Thymus (tissue), 11 donors: ENCODE measurements at regions not wholly inside any gene's neighbourhood (a gene's known extent, or its start where the extent isn't known, plus 50 kb on each side); places are given as distances from the start of the nearest gene placed in this dataset.

Experiments
- DNase-seq, 9 donors: peaks; one replicate each; pipeline ENCODE4 v3.0.0-alpha.2; 2013; ENCODE audit warnings: low spot score in 9 of 9, low read depth in 6 of 9, missing footprints in 1 of 9
- H3K27ac ChIP-seq, 2 donors: one replicate each; pipeline ENCODE4 v1.5.1; 2013; ENCODE audit warnings: control low read depth in 1 of 2, low read depth in 1 of 2, low read length in 1 of 2, mild to moderate bottlenecking in 1 of 2, moderate library complexity in 1 of 2
- H3K27me3 ChIP-seq, 2 donors: one replicate each; pipeline ENCODE4 v1.5.1; 2013; ENCODE audit warnings: low read length in 1 of 2; ENCODE audit not compliant: control insufficient read depth in 2 of 2, insufficient read depth in 1 of 2
- H3K36me3 ChIP-seq, 2 donors: one replicate each; pipeline ENCODE4 v1.5.1; 2013; ENCODE audit warnings: low read length in 1 of 2, mild to moderate bottlenecking in 1 of 2, moderate library complexity in 1 of 2; ENCODE audit not compliant: control insufficient read depth in 2 of 2, insufficient read depth in 2 of 2
- H3K4me1 ChIP-seq, 2 donors: one replicate each; pipeline ENCODE4 v1.5.1; 2013; ENCODE audit warnings: low read length in 2 of 2; ENCODE audit not compliant: control insufficient read depth in 2 of 2, insufficient read depth in 2 of 2
- H3K4me3 ChIP-seq, 2 donors: one replicate each; pipeline ENCODE4 v1.5.1; 2013; ENCODE audit warnings: low read length in 2 of 2, control low read depth in 1 of 2, mild to moderate bottlenecking in 1 of 2
- H3K9me3 ChIP-seq, 2 donors: one replicate each; pipeline ENCODE4 v1.5.1; 2013; ENCODE audit warnings: low read length in 1 of 2, mild to moderate bottlenecking in 1 of 2; ENCODE audit not compliant: control insufficient read depth in 2 of 2, insufficient read depth in 1 of 2
- WGBS: extraction: QIAGEN DNeasy Blood & Tissue Kit; methylation state at CpG from one replicate; pipeline ENCODE4 v1.1.7; 2013; 5-methylcytosine and 5-hydroxymethylcytosine counted together
- donor health status: healthy.

DNA sequence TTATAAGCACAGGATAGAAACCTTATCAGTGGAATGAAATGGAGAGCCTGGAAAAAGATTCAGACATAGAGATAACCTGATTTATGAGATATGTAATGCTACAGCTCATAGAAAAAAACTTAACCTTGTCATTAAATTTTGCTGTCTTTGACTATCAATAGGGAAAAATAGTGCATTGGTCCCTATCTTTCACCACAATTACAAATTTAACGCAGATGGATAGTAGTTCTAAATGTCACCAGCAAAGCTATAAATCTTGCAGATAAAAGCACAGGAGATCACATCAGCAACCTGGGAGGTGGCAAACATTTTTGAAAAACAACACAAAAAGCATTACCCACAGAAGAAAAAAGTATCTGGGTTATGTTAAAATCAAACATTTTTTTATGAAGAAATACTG lies 831.6 kb downstream of the BRINP3 start:
- WGBS: 91% methylated on average over 1 of the region's 1 CpG
- Histone ChIP-seq H3K9me3 (no peaks in the 10 kb centered on the region), H3K27ac (no peak overlapping the region), H3K4me3 (no peak overlapping the region), H3K36me3 (no peaks in the 10 kb centered on the region), H3K4me1 (no peaks in the 10 kb centered on the region), H3K27me3 (no peaks in the 10 kb centered on the region)
- no peak for DNase-seq

DNA sequence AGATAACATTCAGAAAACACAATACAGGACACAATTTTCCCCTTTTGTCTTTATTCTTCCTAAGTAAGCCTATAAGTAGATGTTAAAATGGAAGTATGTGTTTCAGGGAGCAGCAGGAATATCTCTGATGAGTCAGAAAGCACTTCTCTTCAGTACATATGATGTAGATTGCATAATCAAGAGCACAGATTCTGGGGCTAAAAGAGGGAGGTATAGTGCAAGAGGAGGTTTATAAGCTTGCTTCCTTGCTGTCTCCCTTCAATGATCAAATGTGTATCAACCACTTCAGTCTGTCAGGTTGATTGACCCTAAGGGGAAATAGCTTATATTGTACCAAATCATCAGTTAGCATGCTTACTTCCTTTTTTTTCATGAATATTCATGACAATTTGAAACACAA lies 822.8 kb downstream of the BRINP3 start:
- Histone ChIP-seq H3K36me3 (no peaks in the 10 kb centered on the region), H3K9me3 (no peaks in the 10 kb centered on the region), H3K4me1 (no peaks in the 10 kb centered on the region), H3K4me3 (no peak overlapping the region), H3K27me3 (no peaks in the 10 kb centered on the region), H3K27ac (no peak overlapping the region)
- no peak for DNase-seq

DNA sequence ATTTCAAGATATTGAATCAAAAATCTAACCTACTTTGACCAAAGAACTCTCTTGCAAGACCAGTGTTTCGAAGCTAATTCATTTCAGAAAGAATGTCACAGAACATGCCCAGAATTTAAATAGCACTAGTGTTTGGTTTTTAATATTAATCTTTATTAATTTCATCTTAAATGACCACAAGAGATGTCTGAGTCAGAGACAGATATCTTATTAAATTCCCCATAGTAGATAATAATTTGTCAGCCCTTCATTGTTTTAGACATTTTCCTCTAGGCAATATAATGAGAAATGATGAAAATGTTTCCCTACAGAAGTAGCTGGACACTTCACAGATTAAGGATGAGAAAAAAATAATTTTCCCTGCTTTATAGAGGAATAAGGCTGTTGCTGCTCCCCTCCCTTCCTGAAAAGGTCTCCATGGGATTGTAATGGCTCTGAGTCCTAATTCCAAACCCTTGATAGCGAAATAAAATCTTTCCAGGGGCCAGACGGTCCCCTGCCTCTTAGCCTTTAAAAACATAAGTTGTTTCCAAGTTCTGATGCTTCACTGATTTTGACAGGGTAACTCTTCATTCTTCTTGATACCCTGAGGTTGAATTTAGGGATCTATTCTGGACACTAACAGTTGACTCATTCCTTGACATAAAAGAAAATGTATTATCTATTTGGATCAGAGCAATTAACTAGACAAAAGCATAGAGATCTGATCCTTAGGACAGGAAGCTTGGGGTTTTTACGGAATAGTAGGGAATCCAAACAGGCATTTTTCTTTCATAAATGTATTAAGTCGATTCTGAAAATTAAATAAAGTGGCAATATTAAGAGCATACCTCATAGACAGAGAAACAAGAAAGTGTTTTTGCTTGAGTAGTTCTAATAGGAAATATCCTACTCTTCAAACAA lies 820.8 kb downstream of the BRINP3 start:
- 83% methylated on average over 5 of the region's 5 CpGs for WGBS
- H3K36me3 ChIP-seq: no peaks in the 10 kb centered on the region
- DNase-seq: no peak

DNA sequence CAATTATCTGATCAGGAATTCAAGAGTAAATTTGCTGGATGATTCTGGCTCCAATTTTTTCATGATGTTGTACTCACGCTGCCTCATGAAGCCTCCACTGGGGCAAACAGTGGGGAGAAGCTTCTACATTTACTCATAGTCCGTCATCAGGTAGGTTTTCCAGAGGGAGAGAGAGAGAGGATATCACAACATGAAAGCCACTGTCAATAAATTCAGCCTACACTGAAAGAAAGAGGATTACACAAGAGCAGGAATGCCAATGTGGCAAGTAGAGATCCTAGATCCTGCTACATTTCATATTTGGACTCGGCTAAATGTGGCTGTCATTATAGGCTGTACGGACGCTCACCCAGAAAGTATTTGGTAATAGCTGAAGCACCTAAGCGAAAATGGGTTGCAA lies 819.9 kb downstream of the BRINP3 start:
- no peaks in the 10 kb centered on the region for H3K9me3 ChIP-seq
- WGBS: 75% methylated on average over 6 of the region's 6 CpGs
- no peak overlapping the region for H3K27ac ChIP-seq
- no peak for DNase-seq
- no peak overlapping the region for H3K4me3 ChIP-seq
- H3K36me3 ChIP-seq: no peaks in the 10 kb centered on the region
- H3K4me1 ChIP-seq: no peaks in the 10 kb centered on the region
- H3K27me3 ChIP-seq: no peaks in the 10 kb centered on the region

More for the DNA sequence above, 820.8 kb downstream of the BRINP3 start:
- Histone ChIP-seq H3K9me3 (no peaks in the 10 kb centered on the region), H3K27ac (no peak overlapping the region), H3K4me3 (no peak overlapping the region), H3K4me1 (no peaks in the 10 kb centered on the region), H3K27me3 (no peaks in the 10 kb centered on the region)

DNA sequence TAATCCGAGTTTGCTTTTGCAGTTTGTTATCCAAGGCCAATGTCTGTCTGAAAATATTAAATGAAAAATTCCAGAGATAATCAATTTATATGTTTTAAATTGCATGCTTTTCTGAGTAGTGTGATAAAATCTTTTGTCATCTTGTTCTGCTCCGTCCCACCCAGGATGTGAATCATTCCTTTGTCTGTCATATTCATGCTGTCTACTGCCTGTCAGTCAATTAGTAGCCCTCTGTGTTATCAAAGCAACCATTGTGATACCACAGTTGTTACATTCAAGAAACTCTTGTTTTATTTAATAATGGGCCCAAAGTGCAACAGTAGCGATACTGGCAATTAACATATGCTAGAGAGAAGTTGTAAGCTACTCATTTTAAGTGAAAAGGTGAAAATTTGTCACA lies 819.3 kb downstream of the BRINP3 start:
- Histone ChIP-seq H3K4me3 (no peak overlapping the region), H3K9me3 (no peaks in the 10 kb centered on the region), H3K27me3 (no peaks in the 10 kb centered on the region), H3K27ac (no peak overlapping the region), H3K36me3 (no peaks in the 10 kb centered on the region), H3K4me1 (no peaks in the 10 kb centered on the region)
- 54% methylated on average over 3 of the region's 3 CpGs for WGBS
- no peak for DNase-seq

DNA sequence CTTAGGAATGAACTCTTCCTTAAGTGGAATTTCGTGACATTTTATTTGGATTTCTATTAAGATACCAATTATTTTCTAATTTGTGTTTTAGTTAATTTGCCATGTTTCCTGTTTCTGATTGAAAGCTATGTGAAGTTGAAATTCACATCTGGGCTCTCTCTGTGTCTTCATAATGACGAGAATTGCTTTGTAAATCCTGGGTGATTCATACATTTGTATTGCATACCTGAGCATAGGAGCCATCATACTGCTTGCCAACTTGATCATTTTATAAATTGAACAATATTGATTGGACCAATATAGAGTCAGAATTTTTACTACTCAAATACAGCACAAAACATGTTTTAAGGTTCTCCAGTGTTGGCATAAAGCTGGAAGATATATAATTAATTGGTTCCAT lies 817.9 kb downstream of the BRINP3 start:
- DNase-seq: no peak
- H3K27me3 ChIP-seq: no peaks in the 10 kb centered on the region
- H3K4me1 ChIP-seq: no peaks in the 10 kb centered on the region
- H3K4me3 ChIP-seq: no peak overlapping the region
- 86% methylated on average over 2 of the region's 2 CpGs for WGBS
- no peaks in the 10 kb centered on the region for H3K9me3 ChIP-seq
- H3K27ac ChIP-seq: no peak overlapping the region
- H3K36me3 ChIP-seq: no peaks in the 10 kb centered on the region

DNA sequence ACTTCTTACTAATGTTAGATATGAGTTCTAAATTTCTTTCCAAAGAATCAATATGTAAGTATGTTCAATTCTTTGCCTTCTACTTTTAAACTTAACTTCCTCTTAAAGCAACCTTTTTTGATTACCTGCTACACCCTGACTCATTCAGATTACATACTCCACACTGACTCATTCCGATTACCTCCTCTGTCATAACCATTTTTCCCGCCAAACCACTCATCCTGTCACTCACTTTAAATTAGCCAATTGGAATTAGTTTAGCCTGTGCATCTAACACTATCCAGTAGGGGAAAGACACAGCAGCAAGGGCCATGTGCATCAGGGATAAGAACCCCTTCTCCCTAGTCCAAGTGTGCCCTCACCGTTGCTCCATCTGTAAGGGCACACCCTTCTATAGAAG lies 815.5 kb downstream of the BRINP3 start:
- WGBS: 94% methylated on average over 3 of the region's 3 CpGs
- Histone ChIP-seq H3K9me3 (no peaks in the 10 kb centered on the region), H3K27ac (no peak overlapping the region), H3K4me3 (no peak overlapping the region), H3K27me3 (no peaks in the 10 kb centered on the region), H3K36me3 (no peaks in the 10 kb centered on the region), H3K4me1 (no peaks in the 10 kb centered on the region)
- no peak for DNase-seq

DNA sequence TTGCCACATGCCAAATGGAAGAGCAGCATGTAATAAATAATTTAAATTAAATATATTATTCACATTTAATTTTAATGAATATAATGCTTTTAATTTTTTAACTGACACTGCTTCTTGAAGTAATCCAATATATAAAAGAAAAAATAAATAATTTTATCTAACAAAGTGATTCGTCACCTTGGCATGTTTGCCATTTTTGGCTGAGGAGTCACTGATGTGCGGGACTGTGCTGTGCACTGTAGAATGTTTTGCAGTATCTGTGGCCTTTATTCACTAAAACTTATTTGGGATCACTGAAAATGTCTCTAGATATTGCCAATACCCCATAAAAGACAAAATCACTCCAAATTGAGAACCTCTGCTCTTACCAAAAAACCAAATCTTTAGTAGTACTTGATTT lies 807.8 kb downstream of the BRINP3 start:
- Histone ChIP-seq H3K27me3 (no peaks in the 10 kb centered on the region), H3K27ac (no peak overlapping the region), H3K4me1 (no peaks in the 10 kb centered on the region), H3K4me3 (no peak overlapping the region), H3K9me3 (no peaks in the 10 kb centered on the region), H3K36me3 (no peaks in the 10 kb centered on the region)
- WGBS: 93% methylated on average over 2 of the region's 2 CpGs
- DNase-seq: no peak

DNA sequence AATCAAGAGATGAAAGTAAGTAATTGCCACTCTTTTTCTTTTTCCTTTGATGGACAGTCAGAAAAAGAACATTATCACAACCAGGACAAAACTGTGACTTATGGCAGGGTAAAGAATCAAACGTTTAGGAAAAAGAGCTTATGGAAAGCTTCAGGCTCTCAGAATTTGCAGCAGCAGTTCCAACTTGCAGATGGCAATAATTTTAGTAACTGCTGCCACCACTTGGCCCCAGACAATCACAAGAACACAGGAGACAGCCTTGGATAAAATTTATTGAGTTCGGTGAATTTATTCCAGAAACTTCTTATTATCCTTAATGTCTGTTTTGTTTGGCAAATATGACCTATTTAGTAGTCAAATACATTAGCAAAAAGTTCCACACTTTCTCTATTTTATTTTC lies 804.4 kb downstream of the BRINP3 start:
- Histone ChIP-seq H3K27ac (no peak overlapping the region), H3K27me3 (no peaks in the 10 kb centered on the region), H3K36me3 (no peaks in the 10 kb centered on the region), H3K4me3 (no peak overlapping the region), H3K9me3 (no peaks in the 10 kb centered on the region), H3K4me1 (no peaks in the 10 kb centered on the region)
- WGBS: 76% methylated on average over 2 of the region's 2 CpGs
- DNase-seq: no peak
